ENCODE measurements at regions not wholly inside any gene's neighbourhood (a gene's known extent, or its start where the extent isn't known, plus 50 kb on each side); places are given as distances from the start of the nearest gene placed in this dataset.
"Not testable (repeated sequence)": the region's sequence is repeated elsewhere in the genome, so short reads cannot be mapped to it uniquely, and the experiment has no call there.

DNA sequence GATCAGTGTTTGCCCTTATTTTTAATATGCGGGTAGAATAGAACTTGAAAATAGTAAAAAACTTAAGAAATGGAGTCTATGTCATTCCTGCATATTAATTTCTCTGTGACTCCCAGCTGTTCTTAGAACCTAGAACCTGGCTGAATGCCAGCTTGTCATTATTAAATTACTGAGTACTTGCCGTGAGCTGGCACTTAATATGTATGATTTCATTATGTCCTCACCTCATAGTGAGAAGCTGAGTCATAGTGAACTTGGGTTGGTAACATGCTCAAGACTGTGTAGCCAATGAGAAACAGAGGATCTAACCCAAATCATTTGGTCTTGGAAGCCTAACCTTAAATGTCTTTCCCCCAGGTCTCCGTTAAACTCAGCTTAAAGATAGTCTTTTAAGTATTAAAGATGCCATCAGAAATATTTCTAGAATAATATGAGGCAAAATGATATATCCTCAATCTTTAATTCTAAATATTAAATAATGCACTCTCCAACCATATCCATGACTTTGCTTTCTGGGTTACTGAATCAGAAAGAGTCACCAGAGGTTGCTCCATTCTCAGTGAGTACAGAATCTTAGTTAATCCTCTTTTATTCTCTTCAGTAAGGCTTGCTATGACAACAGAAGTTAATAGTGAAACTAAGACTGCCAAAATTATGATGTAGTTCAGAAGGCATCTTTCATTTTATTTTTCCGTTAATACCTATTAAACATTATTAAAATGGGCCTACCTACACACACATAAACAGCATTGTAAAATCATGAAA is 58.6 kb upstream of the TLL1 start:
- WGBS, 2 donors: 54 to 57% methylated on average over 4 of the region's 4 CpGs
- no peaks in the 10 kb centered on the region for H3K36me3 ChIP-seq (replicated peaks in 1 of 2; ENCODE audit: insufficient read depth in 1 of 2, low read depth in 2 of 2)
- H3K4me3 ChIP-seq: no peak overlapping the region
- H3K27me3 ChIP-seq: no peaks in the 10 kb centered on the region
- H3K27ac ChIP-seq: no peak overlapping the region
- ATAC-seq: peak; percentile 53
- TF ChIP-seq, protein P1, sequence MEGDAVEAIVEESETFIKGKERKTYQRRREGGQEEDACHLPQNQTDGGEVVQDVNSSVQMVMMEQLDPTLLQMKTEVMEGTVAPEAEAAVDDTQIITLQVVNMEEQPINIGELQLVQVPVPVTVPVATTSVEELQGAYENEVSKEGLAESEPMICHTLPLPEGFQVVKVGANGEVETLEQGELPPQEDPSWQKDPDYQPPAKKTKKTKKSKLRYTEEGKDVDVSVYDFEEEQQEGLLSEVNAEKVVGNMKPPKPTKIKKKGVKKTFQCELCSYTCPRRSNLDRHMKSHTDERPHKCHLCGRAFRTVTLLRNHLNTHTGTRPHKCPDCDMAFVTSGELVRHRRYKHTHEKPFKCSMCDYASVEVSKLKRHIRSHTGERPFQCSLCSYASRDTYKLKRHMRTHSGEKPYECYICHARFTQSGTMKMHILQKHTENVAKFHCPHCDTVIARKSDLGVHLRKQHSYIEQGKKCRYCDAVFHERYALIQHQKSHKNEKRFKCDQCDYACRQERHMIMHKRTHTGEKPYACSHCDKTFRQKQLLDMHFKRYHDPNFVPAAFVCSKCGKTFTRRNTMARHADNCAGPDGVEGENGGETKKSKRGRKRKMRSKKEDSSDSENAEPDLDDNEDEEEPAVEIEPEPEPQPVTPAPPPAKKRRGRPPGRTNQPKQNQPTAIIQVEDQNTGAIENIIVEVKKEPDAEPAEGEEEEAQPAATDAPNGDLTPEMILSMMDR (IDR thresholded peaks at IDR 0.05): no peak
- TF ChIP-seq POLR2A (IDR thresholded peaks at IDR 0.05): no peak
- H3K4me1 ChIP-seq: no peaks in the 10 kb centered on the region
- no peak for DNase-seq
- H3K9me3 ChIP-seq: no peaks in the 10 kb centered on the region
- intact Hi-C loops (cut with DNase I): no loop called here

GRCh38 chr4:165819126-165819525 is 53.9 kb upstream of the TLL1 start:
- intact Hi-C loops (cut with DNase I); H3K27me3 ChIP-seq; ATAC-seq; H3K36me3 ChIP-seq (replicated peaks in 1 of 2; ENCODE audit: insufficient read depth in 1 of 2, low read depth in 2 of 2); H3K27ac ChIP-seq; H3K4me1 ChIP-seq; H3K4me3 ChIP-seq; DNase-seq; H3K9me3 ChIP-seq: not testable (repeated sequence)
- WGBS, 2 donors: 95% methylated on average over 6 of the region's 6 CpGs; no CpG with 5 or more reads in 1 of the 2 donors
